HG02970 (cell line): ENCODE measurements at regions not wholly inside any gene's neighbourhood (a gene's known extent, or its start where the extent isn't known, plus 50 kb on each side); places are given as distances from the start of the nearest gene placed in this dataset.
A peak's percentile ranks its signal among the peaks of the same experiment; 100 is the strongest.

Experiments used
- ATAC-seq: cut with Tn5 transposase; IDR thresholded peaks from one replicate; pipeline ENCODE4 v1.9.1; 2021; ENCODE audit warnings: mild to moderate bottlenecking, moderate library complexity, moderate number of reproducible peaks; ENCODE audit not compliant: unreplicated experiment, low FRiP score

DNA sequence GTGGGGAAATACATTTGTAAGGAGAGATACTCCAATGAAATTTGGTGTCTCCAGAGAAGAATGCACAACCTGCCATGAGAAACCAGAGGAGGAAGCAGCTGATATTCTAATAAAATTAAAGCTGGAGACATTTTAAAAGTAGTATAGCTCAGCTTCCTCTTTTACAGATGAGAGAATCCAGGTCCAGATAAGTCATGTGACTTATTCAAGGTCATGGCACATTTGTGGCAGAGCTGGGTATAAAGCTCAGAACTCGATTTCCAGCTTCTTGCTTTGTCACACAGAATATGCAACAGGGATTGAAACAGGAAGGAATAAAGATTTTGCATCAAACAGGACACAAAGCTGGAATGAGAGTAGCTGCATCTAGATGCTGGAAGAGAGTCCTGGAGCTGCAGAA, 174.8 kb downstream of the EMP1 start:
- no peak for ATAC-seq

GRCh38 chr12:13369474-13370056, 173.0 kb downstream of the EMP1 start:
- no peak for ATAC-seq

GRCh38 chr12:13368971-13369370, 172.4 kb downstream of the EMP1 start:
- no peak for ATAC-seq

GRCh38 chr12:13368431-13368830, 171.9 kb downstream of the EMP1 start:
- ATAC-seq, result no peak

DNA sequence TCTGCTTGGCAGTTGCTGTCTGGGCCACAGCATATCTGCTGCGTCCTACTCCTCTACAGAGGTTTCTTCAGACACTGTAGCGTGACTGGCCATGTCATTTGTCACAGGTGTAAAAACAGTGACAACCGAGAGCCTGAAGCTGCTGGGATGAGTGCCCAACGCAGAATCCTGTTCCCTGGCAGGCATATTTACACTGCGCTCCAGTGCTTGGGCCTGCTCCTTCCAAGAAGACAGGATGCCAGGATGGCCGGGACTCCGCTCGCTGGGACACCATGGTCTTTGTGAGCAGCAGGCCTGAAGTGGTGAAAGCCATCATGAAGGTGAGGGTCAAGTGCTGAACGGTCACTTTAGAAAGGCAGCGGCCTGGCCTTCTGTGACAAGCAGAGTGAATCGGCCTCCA, 171.4 kb downstream of the EMP1 start:
- ATAC-seq, result no peak

- ATAC-seq, result no peak
These were observed 169.3 kb downstream of the EMP1 start for GRCh38 chr12:13365748-13366366.

DNA sequence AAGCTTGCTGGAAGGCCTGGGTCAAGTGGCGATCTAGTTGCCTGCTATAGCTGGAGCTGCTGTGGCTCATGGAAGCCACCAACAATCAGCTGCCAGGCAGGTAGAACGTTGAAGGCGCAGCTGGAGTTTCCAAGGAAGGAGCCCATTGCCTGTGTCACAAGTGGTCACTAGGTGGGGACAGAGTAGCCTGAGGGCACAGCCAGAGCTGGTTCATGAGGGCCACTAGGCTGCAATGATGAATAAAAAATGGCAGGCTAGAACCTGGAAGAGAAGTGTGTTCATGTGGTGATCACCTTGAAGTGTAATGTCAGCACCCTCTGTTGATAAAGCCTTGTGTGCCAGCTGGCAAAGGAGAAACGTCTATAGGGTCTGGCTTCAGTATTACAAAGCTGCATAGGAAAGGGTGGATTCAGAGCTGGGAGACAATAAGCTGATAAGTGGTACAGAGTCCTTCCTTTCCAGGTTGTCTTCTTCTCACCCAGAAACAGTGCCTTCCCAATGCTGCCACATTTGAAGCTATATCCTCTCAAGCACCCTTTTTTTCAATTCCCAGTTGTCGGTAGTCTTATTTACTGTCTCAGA, 165.8 kb downstream of the EMP1 start:
- peak; percentile 97 for ATAC-seq

GRCh38 chr12:13359636-13360035, 163.1 kb downstream of the EMP1 start:
- no peak for ATAC-seq

GRCh38 chr12:13358391-13358905, 161.9 kb downstream of the EMP1 start:
- no peak for ATAC-seq

- ATAC-seq, result no peak
These were observed 154.4 kb downstream of the EMP1 start for GRCh38 chr12:13350946-13351345.

- no peak for ATAC-seq
These were observed 153.9 kb downstream of the EMP1 start for GRCh38 chr12:13350381-13350780.

- no peak for ATAC-seq
These were observed 151.9 kb downstream of the EMP1 start for GRCh38 chr12:13348464-13348863.

DNA sequence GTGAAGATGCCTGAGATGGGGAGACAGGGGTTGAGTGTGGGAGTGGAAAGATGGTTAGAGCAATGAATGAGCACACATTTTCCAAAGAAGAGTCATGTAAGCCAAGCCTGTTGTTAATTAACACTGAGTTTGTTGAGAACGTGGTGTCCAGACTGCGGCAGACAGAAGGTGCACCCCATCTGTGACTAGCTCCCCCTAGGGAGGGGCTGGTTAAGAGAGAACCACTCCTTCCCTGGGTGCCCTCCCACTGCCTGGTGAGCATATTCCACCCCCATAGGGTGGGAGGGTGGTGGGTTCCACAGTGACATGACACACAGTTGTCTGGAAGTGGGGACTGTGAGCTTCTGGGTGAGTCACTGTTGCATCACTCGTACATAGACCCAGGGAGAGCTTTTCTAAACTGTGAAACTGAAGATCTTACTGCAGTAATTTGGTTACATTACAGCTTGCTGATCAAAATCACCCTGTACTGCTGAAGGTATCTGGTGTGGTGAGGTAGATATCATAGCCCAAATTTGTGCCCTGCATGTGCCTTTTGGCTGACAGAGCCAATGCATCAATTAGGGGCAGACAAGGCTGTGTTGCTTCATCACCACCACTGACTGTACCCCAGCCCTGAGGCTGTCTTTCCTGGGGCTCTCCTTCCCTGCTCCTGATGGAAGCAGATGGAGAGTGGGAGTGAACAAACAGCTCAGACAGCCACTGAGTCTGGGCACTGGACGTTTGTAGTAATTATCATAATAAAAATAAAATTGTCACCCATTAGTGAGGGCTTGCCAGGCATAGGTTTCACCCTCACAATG, 150.9 kb downstream of the EMP1 start:
- ATAC-seq, result no peak

- ATAC-seq, result no peak
These were observed 149.2 kb downstream of the EMP1 start for GRCh38 chr12:13345722-13346121.

DNA sequence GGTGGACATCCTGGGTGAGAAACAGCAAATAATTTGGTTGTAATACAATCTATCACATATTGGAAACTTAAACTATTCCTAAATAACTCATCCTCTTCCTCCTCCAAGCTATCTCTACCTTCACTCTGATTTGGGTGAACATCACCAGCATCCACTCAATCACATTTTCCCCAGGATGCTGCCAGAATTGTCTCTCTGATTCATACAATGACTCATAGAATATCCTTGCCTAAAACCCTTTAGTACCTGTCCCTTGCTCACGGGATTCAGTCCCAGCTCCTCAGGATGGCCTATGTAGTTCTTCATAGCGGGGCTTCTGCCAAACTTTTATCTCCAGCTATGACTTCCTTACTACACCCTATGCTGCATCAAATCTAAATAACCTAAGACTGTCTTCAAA, 146.8 kb downstream of the EMP1 start:
- no peak for ATAC-seq

- no peak for ATAC-seq
These were observed 146.4 kb downstream of the EMP1 start for GRCh38 chr12:13342971-13343370.

DNA sequence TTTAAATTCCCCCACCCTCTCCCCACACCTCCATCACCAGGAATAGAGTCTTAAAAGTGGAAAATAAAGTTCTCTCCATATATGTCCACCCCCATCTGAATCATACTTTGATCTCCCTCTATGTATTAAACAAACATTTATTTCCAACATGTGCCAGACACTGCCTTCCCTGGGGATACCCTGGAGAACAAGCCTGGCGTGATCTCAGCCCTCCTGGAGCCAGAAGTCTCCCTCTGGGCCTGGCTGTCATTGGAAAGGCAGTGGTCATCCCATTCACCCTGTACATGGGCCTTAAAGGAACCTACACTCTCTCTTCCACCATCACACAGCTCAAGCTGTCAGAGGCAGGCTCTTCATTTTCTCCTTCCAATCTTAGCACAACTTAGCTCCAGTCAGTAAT, 143.6 kb downstream of the EMP1 start:
- no peak for ATAC-seq

- no peak for ATAC-seq
These were observed 143.0 kb downstream of the EMP1 start for GRCh38 chr12:13339538-13339937.

DNA sequence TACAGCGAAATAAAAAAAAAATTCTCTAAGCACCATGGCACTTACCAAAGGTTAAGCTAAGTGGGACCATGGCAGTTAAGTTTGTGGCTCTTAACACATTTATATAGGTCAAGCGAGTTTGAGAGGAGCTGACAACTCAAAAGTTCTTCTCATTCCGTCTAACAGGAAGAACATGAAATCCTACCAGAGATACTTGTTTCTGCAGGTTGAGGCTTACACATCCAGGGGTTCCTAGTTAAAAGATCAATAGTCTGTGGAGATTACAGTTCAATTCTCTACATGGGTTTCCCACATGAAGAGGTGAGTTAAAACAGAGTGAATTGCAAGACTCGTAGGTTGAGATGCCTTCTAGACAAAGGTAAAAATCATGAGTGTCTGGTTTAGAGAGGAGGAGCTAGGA, 142.6 kb downstream of the EMP1 start:
- no peak for ATAC-seq

GRCh38 chr12:13337791-13338190, 141.3 kb downstream of the EMP1 start:
- no peak for ATAC-seq

- ATAC-seq, result no peak
These were observed 139.7 kb downstream of the EMP1 start for GRCh38 chr12:13336216-13336615.
